Stimulated activated CD4-positive, alpha-beta T cell treated with anti-CD3 and anti-CD28 coated beads, Interleukin-12 subunit alpha, Interleukin-12 subunit beta, amount 100 ng/mL, for 48 hours (primary cell): ENCODE measurements at regions not wholly inside any gene's neighbourhood (a gene's known extent, or its start where the extent isn't known, plus 50 kb on each side); places are given as distances from the start of the nearest gene placed in this dataset.

Source experiments
- DNase-seq, 3 donors: peaks; one replicate each; pipeline ENCODE4 v3.0.0-alpha.2; 2020; ENCODE audit warnings: low read depth in 2 of 3, low spot score in 1 of 3

DNA sequence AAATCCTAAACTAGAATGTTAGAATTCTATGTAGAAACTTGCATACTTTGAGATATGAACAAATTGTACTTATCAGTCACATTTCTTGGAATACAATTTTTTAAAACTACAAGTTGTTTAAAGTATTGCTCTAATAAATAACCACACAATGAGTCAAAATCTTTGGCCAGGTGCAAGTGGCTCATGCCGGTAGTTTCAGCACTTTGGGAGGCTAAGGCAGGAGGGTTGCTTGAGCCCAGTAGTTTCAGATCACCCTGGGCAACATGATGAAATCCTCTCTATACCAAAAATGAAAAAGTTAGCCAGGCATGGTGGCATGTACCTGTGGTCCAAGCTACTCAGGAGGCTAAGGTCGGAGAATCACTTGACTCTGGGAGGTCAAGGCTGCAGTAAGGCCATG is 257.8 kb downstream of the COX7C start:
- no peak for DNase-seq

GRCh38 chr5:86878250-86878649 is 260.5 kb downstream of the COX7C start:
- no peak for DNase-seq

GRCh38 chr5:86879086-86879485 is 261.3 kb downstream of the COX7C start:
- no peak for DNase-seq

DNA sequence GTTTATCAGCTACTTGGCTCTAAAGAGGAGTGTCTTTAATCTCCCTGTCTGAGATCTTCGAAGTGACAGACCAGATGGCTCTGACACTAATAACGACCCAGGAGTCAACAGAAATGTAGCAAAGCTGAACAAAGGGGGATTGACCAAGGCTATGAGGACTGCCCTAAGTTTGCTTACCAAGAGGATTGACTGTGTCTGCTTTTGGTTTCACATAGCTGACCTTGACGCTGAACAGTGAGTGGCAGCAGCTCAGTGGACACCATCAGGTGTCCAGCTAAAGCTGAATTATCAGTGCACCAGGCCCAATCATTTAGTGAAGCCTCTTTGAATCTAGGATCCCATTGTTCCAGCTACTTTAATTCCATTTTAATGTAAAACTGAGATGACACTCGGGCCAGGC is 262.6 kb downstream of the COX7C start:
- DNase-seq, result no peak

- DNase-seq, result peak; percentile 12 to 26 (median 17)
Measured at GRCh38 chr5:86880785-86881492, 263.2 kb downstream of the COX7C start.

GRCh38 chr5:86881493-86882090 is 263.9 kb downstream of the COX7C start:
- DNase-seq, result no peak

DNA sequence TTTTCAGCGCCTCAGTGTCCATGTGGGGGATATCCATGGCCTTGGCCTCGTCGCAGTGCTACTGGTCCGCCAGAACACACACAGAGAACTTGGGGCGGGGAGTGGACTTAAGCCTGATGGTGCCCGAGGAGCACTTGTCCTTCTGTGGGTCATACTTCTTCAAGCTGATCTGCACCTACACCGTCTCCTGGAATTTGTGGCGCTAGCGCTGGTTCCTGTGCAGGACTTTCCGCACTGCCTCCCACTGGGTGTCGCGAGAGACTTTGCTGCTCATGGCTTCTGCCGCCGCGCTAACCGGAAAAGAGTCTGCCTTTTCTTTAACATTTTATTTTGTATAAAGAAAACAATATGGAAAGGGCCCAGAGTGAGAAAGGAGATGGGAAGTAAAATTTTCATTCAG is 266.9 kb downstream of the COX7C start:
- no peak for DNase-seq

DNA sequence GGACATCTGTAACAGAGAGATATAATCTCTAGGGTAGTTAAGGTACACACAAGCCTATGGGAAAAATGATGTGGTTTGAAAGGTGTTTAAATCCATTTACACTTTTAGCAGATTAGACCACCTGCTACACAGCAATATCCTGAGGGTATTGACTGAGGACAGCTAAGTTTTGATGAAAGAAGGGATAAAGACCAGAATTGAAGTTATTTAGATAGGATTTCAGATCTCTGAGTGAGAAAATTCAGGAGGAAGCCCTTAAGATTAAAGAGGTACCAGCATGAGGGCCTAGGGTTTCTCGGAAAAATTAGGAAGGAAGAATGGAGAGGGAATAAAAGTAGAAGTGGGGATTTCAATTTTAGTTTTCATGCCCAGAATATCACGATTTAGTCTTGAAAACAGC is 267.3 kb downstream of the COX7C start:
- DNase-seq, result no peak

GRCh38 chr5:86885489-86886230 is 267.9 kb downstream of the COX7C start:
- DNase-seq, result no peak

GRCh38 chr5:86890375-86890774 is 272.6 kb downstream of the COX7C start:
- DNase-seq, result no peak

DNA sequence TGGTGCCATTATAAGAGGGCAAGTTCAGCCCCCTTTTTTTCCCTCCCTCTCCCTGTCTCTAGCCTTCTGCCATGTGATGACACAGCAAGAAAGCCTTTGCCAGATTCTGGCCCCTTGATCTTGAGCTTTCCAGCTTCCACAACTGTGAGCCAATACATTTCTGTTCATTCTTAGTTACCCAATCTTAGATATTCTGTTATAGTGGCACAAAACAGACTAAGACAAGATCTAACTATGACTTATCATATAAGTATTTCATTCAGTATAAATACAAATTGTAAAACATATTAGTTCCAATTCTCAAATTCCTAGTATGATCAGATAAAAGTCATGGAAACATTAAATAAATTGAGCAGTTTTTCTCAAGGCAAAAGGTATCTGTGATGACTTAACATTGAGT is 276.3 kb downstream of the COX7C start:
- DNase-seq, result no peak

DNA sequence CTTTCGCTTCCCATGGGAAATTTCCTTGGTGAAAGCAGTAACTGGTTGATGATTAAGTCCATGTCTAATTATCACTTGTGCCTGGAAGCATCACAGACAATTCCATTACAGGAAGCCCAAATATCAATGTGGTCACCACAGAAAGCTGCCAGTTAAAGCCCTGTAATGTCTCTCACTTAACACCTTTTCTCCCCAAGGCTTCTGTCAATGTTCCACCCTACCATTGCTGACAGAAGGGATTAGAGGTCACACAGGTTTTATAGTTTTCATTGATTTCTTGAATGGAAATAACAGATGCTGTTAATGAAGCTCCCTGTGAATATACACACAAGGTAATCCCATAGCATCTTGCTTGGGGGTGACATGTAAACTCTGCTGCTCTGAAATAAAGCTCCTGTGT is 279.2 kb downstream of the COX7C start:
- DNase-seq, result no peak

- no peak for DNase-seq
Measured at GRCh38 chr5:86909418-86910295, 291.9 kb downstream of the COX7C start.

GRCh38 chr5:86917117-86917579 is 299.4 kb downstream of the COX7C start:
- no peak for DNase-seq

DNA sequence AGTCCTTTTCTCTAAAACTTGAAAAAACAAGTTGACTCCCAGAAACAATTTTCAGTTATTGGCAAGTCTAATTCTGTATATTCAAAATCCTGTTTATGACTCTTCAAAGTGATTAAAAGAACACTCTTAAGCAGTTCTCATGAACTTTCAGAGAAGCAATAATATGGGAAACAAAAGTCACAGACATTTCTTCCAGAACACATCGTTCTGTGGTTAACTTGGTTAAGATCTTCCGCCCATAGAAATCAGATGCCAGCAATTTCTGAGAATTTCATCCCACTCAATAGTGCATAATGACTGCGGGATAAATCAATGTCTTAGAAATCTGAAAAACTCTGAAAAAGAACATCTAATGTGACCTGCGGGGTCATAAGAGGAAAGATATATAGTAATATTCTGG is 300.5 kb downstream of the COX7C start:
- DNase-seq, result no peak

GRCh38 chr5:86926033-86926432 is 308.3 kb downstream of the COX7C start:
- DNase-seq, result no peak

DNA sequence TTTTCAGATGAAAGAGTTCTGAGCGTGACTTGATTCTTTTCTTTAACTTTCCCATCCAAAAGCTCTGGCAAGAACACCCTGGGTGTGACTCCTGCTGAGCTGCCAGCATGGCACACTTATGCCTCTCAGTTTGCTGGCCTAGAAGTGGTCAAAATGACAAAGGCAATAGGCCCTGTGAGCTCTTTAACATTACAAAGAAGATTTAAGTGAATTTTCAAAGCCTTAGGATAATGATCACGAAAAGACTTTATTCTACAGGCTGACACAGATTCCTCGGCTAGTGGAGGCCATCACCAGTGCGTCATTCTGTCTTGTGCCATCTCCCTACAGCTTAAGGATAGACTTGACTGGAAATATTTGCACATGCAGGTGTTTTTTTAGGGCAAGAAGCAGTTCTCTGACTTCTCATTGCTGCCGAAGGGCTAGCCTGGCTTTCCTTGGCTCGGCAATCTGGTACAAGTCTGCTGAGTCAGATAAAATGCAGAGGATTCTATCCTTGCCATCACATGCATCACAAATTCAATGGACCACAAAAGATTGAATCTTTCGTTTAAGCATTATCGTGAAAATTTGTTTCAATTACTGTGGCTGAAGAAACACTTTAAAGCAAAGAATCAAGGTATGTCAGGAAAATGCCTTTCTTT is 311.5 kb downstream of the COX7C start:
- DNase-seq, result no peak

GRCh38 chr5:86951761-86952160 is 315.9 kb upstream of the RASA1 start:
- DNase-seq, result no peak

DNA sequence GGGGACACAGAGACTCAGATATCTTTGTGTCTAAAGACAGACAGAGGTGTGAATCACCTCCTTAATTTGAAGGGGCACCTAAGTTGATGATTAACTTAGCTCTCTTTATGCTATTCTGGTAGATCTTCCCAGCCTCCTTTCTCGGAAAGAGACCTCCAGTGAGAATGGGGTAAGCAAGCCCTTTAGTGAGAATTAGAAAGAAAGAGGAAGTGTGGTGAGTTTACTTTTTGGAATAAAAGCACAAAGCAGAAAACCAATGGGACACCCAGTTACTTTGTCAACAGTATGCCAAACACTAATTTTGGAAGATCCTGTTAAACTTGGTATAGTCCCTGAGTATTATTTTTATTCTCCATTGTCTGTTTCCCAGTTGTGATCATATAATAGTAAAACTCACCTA is 302.8 kb upstream of the RASA1 start:
- DNase-seq, result no peak

DNA sequence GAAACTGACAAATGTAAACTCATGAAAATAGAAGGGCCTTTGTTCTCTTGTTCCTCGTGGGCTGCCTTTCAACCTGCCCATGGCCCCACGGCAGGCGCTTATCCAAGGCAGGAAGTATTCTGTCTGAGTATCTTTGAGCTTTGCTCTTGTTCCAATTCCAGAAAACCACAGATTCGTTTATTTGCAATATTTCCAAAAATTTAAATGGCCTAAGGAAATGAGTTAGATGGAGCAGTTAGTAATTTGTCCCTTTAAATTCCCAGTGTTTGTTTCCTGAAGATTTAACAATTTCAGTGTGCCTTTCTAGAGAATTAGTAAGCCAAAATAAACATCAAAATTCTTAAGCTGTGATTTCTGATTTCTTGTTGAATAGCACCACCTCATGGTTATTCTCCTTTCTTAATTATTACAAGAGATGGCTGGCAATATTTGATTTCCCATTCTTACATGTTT is 299.4 kb upstream of the RASA1 start:
- DNase-seq, result no peak

DNA sequence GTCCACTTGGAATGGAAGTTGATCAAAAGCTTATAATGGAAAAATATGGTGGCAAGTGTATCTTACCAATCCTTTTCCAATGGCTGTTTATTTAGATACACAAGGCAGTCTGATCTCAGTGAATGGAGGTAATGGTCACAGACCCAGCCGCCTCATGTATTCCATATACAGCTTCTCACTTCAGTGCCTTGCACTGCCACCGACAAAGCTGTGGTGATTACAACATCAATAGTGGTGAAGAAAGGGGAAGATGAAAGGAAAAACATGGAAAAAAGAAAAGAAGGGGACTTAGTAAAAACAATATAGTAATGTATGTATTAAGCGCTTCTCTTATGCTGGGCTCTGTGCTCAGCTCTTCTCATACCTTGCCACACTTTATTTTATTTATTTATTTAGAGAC is 297.3 kb upstream of the RASA1 start:
- no peak for DNase-seq
